ENCODE measurements at regions not wholly inside any gene's neighbourhood (a gene's known extent, or its start where the extent isn't known, plus 50 kb on each side); places are given as distances from the start of the nearest gene placed in this dataset.

- no peak for TF ChIP-seq POLR2A (IDR thresholded peaks at IDR 0.05; ENCODE audit: low read depth, low read length)
- TF ChIP-seq TAF1 (IDR thresholded peaks at IDR 0.05; ENCODE audit: low read depth, low read length), result no peak
Observed at GRCh38 chr3:3683261-3683660, 116.0 kb upstream of the LRRN1 start.
